Kidney (tissue), 13 donors: ENCODE measurements at regions not wholly inside any gene's neighbourhood (a gene's known extent, or its start where the extent isn't known, plus 50 kb on each side); places are given as distances from the start of the nearest gene placed in this dataset.
"Not testable (repeated sequence)": the region's sequence is repeated elsewhere in the genome, so short reads cannot be mapped to it uniquely, and the experiment has no call there.

Experiments
- DNase-seq, 5 donors: peaks; one replicate each; pipeline ENCODE4 v3.0.0-alpha.2; 2013 to 2020
- FAIRE-seq: peaks from 2 replicates; lab custom pipeline; 2012; peaks lifted over from hg19 to GRCh38; lab: Jason Lieb, UNC
- H3K27ac ChIP-seq, 2 donors: one replicate each; pipeline ENCODE4 v1.7.0; 2013; ENCODE audit warnings: low read depth in 2 of 2, low read length in 2 of 2, inconsistent platforms in 1 of 2
- H3K27me3 ChIP-seq: one replicate; pipeline ENCODE4 v1.7.1; 2013; ENCODE audit warnings: low read length, inconsistent platforms; ENCODE audit not compliant: control insufficient read depth, insufficient read depth
- H3K36me3 ChIP-seq, 3 donors: one replicate each; pipeline versions ENCODE4 v1.7.0 to v1.7.1; 2013; ENCODE audit warnings: low read length in 3 of 3, control low read depth in 1 of 3, inconsistent platforms in 1 of 3; ENCODE audit not compliant: insufficient read depth in 3 of 3, control insufficient read depth in 2 of 3
- H3K4me1 ChIP-seq, 3 donors: one replicate each; pipeline versions ENCODE4 v1.7.0 to v1.7.1; 2013; ENCODE audit warnings: low read length in 3 of 3, inconsistent platforms in 1 of 3, low read depth in 1 of 3; ENCODE audit not compliant: control insufficient read depth in 2 of 3, insufficient read depth in 2 of 3
- H3K4me3 ChIP-seq, 3 donors: one replicate each; pipeline versions ENCODE4 v1.7.0 to v1.8.1; 2013; ENCODE audit warnings: low read length in 3 of 3, control low read depth in 1 of 3, inconsistent platforms in 1 of 3
- H3K9ac ChIP-seq, 3 donors: one replicate each; pipeline versions ENCODE4 v1.7.0 to v1.7.1; 2013; ENCODE audit warnings: low read length in 3 of 3, control low read depth in 1 of 3, inconsistent platforms in 1 of 3
- H3K9me3 ChIP-seq, 3 donors: one replicate each; pipeline versions ENCODE4 v1.7.0 to v1.7.1; 2013; ENCODE audit warnings: low read length in 3 of 3, control low read depth in 1 of 3, inconsistent platforms in 1 of 3; ENCODE audit not compliant: control insufficient read depth in 2 of 3, insufficient read depth in 1 of 3
- intact Hi-C: fragments of 100-400 bp; cut with DNase I; formaldehyde crosslinking; loops from one replicate; pipeline ENCODE4 v1.11.1; 2022
- TF ChIP-seq, protein P1 (sequence below): IDR thresholded peaks from 3 replicates; pipeline ENCODE4 v1.5.1; 2012; ENCODE audit warnings: mild to moderate bottlenecking, moderate library complexity, borderline replicate concordance; ENCODE audit not compliant: insufficient read depth; ENCODE audit errors: extremely low read depth
- donor health status: control.
- donor health status: control.
- donor health status: control.
- donor health status: control.
- donor health status: control.
- donor health status: DM: yes; HTN: yes; CAD: no.
- donor health status: Normal renal cell carcinoma (clear cell type).

DNA sequence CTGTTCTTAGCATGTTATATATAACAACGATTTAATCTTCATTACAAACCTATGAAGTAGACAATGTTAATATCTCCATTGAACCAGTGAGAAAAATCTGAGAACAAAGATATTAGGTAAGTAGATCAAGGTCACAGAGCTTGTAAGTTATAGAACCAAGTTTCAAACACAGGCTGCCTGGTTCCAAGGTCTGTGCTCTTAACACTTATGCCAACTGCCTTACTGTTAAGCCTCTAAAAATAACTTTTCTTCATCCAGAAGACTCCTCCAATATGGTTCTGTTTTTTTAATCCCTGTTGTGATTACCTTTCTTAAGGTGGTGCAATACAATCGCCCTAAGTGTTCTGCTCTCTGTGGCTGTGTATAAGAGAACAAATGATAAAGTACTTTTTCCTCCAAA is 282.0 kb upstream of the GRID2 start:
- Histone ChIP-seq H3K9ac (no peak overlapping the region), H3K27me3 (no peaks in the 10 kb centered on the region), H3K36me3 (no peaks in the 10 kb centered on the region), H3K27ac (no peak overlapping the region), H3K4me3 (no peak overlapping the region), H3K9me3 (no peaks in the 10 kb centered on the region), H3K4me1 (no peaks in the 10 kb centered on the region)
- no peak for FAIRE-seq
- TF ChIP-seq, protein P1, sequence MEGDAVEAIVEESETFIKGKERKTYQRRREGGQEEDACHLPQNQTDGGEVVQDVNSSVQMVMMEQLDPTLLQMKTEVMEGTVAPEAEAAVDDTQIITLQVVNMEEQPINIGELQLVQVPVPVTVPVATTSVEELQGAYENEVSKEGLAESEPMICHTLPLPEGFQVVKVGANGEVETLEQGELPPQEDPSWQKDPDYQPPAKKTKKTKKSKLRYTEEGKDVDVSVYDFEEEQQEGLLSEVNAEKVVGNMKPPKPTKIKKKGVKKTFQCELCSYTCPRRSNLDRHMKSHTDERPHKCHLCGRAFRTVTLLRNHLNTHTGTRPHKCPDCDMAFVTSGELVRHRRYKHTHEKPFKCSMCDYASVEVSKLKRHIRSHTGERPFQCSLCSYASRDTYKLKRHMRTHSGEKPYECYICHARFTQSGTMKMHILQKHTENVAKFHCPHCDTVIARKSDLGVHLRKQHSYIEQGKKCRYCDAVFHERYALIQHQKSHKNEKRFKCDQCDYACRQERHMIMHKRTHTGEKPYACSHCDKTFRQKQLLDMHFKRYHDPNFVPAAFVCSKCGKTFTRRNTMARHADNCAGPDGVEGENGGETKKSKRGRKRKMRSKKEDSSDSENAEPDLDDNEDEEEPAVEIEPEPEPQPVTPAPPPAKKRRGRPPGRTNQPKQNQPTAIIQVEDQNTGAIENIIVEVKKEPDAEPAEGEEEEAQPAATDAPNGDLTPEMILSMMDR, result no peak
- DNase-seq, result no peak
- intact Hi-C loops, result no loop called here

DNA sequence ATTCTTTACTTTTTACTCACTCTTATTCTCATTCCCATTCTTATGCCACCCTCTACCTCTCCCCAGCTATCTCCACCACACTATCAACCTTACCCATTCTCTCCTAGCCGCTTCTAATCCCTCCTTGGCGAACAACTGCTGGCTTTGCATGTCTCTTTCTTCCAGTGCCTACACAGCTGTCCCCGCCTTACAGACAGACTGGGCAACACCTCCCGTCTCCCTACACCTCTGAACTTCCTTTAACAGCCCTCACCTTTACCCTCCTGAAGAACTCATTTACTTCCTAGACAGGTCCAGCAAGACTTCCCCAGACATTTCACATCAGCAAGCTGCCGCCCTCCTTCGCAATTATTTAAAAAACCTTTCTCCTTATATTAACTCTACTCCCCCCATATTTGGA is 274.9 kb upstream of the GRID2 start:
- H3K9ac ChIP-seq, H3K4me1 ChIP-seq, H3K9me3 ChIP-seq, intact Hi-C loops, H3K36me3 ChIP-seq, H3K4me3 ChIP-seq, FAIRE-seq, DNase-seq, H3K27ac ChIP-seq, H3K27me3 ChIP-seq: not testable (repeated sequence)

DNA sequence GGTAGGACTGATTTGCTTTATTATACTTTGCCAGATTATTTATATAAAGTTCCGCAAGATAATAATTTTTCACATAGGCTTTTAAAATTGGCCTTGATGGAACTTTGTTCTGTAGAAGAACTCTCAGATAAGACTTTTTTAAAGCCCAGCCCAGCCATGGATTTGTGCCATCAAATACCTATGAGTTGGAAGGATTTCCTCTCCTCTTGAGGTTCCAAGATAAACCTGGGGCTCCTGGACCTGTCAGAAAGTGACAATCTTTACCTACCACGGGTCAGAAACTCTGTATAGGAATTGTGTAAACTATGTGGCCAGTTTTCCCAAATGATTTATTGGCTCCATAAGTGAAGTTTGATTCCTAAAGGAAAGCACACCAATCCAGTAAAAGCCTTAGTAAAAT is 271.9 kb upstream of the GRID2 start:
- H3K27me3 ChIP-seq, result no peaks in the 10 kb centered on the region
- intact Hi-C loops, result no loop called here
- no peak overlapping the region for H3K27ac ChIP-seq
- no peak for FAIRE-seq
- H3K9me3 ChIP-seq, result no peaks in the 10 kb centered on the region
- no peak for DNase-seq
- no peak overlapping the region for H3K9ac ChIP-seq
- no peaks in the 10 kb centered on the region for H3K4me1 ChIP-seq
- no peak overlapping the region for H3K4me3 ChIP-seq
- H3K36me3 ChIP-seq, result no peaks in the 10 kb centered on the region
- TF ChIP-seq, protein P1, result no peak

DNA sequence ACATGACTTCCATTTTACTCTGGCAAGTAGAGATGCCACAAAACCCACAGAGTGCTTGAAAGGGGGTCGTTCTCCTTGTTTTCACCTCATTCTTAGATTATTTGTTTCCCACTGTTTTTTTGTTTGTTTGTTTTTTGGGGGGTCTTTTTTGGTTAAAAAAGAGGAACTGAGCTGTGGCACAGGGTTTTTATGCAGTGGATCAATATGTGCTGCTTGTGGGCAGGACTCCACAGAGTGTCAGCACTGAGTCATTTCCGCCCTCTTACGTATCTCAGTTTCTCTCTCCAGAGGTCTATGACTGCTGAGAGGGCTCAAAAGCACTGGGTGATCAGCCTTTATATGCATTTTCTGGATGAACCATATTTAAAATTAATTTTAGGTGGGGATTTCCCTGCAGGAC is 268.1 kb upstream of the GRID2 start:
- no peaks in the 10 kb centered on the region for H3K36me3 ChIP-seq
- no peaks in the 10 kb centered on the region for H3K4me1 ChIP-seq
- FAIRE-seq (no peak), DNase-seq (no peak)
- TF ChIP-seq, protein P1, result no peak
- intact Hi-C loops, result no loop called here
- H3K27ac ChIP-seq, result no peak overlapping the region
- no peaks in the 10 kb centered on the region for H3K9me3 ChIP-seq
- no peak overlapping the region for H3K9ac ChIP-seq
- H3K27me3 ChIP-seq, result no peaks in the 10 kb centered on the region
- H3K4me3 ChIP-seq, result no peak overlapping the region
